ENCODE measurements at regions not wholly inside any gene's neighbourhood (a gene's known extent, or its start where the extent isn't known, plus 50 kb on each side); places are given as distances from the start of the nearest gene placed in this dataset.

GRCh38 chr12:113634982-113635381 is 163.3 kb upstream of the LHX5 start:
- H3K79me1 ChIP-seq (ENCODE audit: insufficient read depth, low read depth, low read length, poor library complexity, severe bottlenecking) = no peaks in the 10 kb centered on the region
- H4K20me1 ChIP-seq (ENCODE audit: control insufficient read depth, insufficient read depth, insufficient read length) = no peaks in the 10 kb centered on the region
- H3K23me2 ChIP-seq (ENCODE audit: insufficient read length, low read depth, low read length, poor library complexity, severe bottlenecking) = no peaks in the 10 kb centered on the region
- H3K27ac ChIP-seq (ENCODE audit: insufficient read length, low read depth, low read length) = no peak overlapping the region
- H2BK5ac ChIP-seq (ENCODE audit: insufficient read length, low read length) = no peak overlapping the region
- Mint-ChIP-seq H3K9me3 (peaks cover 10 to 14% of the 10 kb centered on the region in 2 experiments), H3K27ac (peak overlapping the region in 1 of 3 experiments; percentile 86; a peak in 2 of 7 replicates), H3K27me3 (ENCODE audit: low read depth) (peaks cover 30% of the 10 kb centered on the region), H3K36me3 (ENCODE audit: insufficient read depth in 1 of 3, low read depth in 3 of 3) (peaks cover 1 to 21% (median 4%) of the 10 kb centered on the region in 3 experiments; a peak in 5 of 7 replicates), H3K4me1 (peaks cover 38 to 48% of the 10 kb centered on the region in 2 experiments), H3K4me3 (no peak overlapping the region)
- no peak overlapping the region for H3K23ac ChIP-seq (ENCODE audit: insufficient read length, low read depth, low read length)
- no peak overlapping the region for H2BK20ac ChIP-seq (ENCODE audit: low read depth, low read length, poor library complexity, severe bottlenecking)
- H3K4me2 ChIP-seq (ENCODE audit: insufficient read depth, insufficient read length, low read length) = no peak overlapping the region
- H3K79me2 ChIP-seq (ENCODE audit: insufficient read depth, low read length) = no peaks in the 10 kb centered on the region
- H3K18ac ChIP-seq (ENCODE audit: insufficient read length, low read depth, low read length) = no peak overlapping the region
- no peak overlapping the region for H2AK5ac ChIP-seq (ENCODE audit: insufficient read length, low read length)
- H2BK15ac ChIP-seq (ENCODE audit: low read depth, low read length) = no peak overlapping the region
- no CpG with 5 or more reads among the region's 8 CpGs for WGBS (ENCODE audit: extremely low coverage, insufficient read length, low lambda C conversion rate)
- H4K5ac ChIP-seq (ENCODE audit: insufficient read length, low read depth, low read length) = no peak overlapping the region
- H3T11ph ChIP-seq (ENCODE audit: low read length) = no peak overlapping the region
- DNase-seq = no peak
- H3K14ac ChIP-seq (ENCODE audit: insufficient read depth, low read length) = no peak overlapping the region
- H4K91ac ChIP-seq (ENCODE audit: insufficient read length, low read depth, low read length) = no peak overlapping the region
- H3K9me3 ChIP-seq (ENCODE audit: control insufficient read depth, low read depth, low read length) = no peaks in the 10 kb centered on the region
- no peak for TF ChIP-seq CTCF (conservative IDR thresholded peaks at IDR 0.05)
- H2BK120ac ChIP-seq (ENCODE audit: low read depth, low read length, poor library complexity, severe bottlenecking) = no peak overlapping the region
- H3K4ac ChIP-seq (ENCODE audit: low read depth, low read length) = no peak overlapping the region
- H3K4me1 ChIP-seq (ENCODE audit: insufficient read depth, low read length) = peaks cover 5% of the 10 kb centered on the region; the same call in 1 of the 2 replicates
- no peak overlapping the region for H2BK12ac ChIP-seq (ENCODE audit: insufficient read length, low read depth, low read length)
- no peak overlapping the region for H2AFZ ChIP-seq (ENCODE audit: low read length)
- no peak overlapping the region for H3K56ac ChIP-seq (ENCODE audit: insufficient read length, low read depth, low read length)
- no peak overlapping the region for H3K9ac ChIP-seq (ENCODE audit: extremely low read depth, insufficient read length, low read length)
- H3K27me3 ChIP-seq (ENCODE audit: insufficient read depth, low read length) = no peaks in the 10 kb centered on the region
- H4K8ac ChIP-seq (replicated peaks; ENCODE audit: insufficient read length, low read depth, low read length) = no peak overlapping the region

Data from H9 (cell line).